ENCODE measurements at regions not wholly inside any gene's neighbourhood (a gene's known extent, or its start where the extent isn't known, plus 50 kb on each side); places are given as distances from the start of the nearest gene placed in this dataset.

DNA sequence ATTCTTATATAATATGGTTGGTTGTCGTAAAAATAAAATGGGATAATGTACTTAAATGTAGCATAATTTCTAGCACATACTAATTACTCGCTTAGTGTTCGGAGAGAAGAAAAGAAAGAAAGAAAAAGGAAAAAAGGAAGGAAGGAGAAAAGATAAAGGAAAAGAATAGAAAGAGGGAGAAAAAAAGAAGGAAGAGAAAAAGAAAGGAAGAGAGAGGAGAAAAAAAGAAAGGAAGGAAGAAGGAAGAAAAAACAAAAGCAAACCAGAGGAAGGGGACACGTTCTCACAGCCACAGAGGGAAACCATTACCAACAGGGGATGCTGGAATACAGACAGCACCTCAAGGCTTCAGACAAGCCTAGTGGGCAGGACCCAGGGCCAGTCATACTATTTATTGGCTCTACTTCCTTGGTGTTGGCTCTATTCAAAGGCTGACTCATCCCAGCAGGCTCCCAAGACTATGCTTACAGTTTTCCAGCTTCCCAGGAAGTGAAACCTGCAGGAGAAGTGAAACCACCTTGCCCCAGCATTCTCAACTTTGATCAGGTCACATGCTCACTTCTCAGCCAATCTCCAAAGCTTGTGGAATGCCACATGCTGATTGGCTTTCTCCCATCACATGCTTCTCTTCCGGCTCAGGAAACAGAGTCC lies 273.5 kb upstream of the IRX5 start:
- no peak for FAIRE-seq
- no peaks in the 10 kb centered on the region for H3K9me3 ChIP-seq
- H3K4me1 ChIP-seq: no peaks in the 10 kb centered on the region
- H3K27me3 ChIP-seq: peaks cover 0 to 8% (median 0%) of the 10 kb centered on the region in 4 donors
- TF ChIP-seq, protein P1, sequence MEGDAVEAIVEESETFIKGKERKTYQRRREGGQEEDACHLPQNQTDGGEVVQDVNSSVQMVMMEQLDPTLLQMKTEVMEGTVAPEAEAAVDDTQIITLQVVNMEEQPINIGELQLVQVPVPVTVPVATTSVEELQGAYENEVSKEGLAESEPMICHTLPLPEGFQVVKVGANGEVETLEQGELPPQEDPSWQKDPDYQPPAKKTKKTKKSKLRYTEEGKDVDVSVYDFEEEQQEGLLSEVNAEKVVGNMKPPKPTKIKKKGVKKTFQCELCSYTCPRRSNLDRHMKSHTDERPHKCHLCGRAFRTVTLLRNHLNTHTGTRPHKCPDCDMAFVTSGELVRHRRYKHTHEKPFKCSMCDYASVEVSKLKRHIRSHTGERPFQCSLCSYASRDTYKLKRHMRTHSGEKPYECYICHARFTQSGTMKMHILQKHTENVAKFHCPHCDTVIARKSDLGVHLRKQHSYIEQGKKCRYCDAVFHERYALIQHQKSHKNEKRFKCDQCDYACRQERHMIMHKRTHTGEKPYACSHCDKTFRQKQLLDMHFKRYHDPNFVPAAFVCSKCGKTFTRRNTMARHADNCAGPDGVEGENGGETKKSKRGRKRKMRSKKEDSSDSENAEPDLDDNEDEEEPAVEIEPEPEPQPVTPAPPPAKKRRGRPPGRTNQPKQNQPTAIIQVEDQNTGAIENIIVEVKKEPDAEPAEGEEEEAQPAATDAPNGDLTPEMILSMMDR (IDR thresholded peaks at IDR 0.05): no peak
- DNase-seq: peak in 3 of 6 donors; percentile 24 to 32 (median 30)
- 85 to 93% methylated on average over 5 of the region's 5 CpGs for WGBS, 2 donors
- ATAC-seq: peak; percentile 77 to 95 (median 94)
- intact Hi-C loops (cut with DNase I): no loop called here
- H3K27ac ChIP-seq: no peak overlapping the region
- no peaks in the 10 kb centered on the region for H3K36me3 ChIP-seq
- H3K4me3 ChIP-seq: no peak overlapping the region

DNA sequence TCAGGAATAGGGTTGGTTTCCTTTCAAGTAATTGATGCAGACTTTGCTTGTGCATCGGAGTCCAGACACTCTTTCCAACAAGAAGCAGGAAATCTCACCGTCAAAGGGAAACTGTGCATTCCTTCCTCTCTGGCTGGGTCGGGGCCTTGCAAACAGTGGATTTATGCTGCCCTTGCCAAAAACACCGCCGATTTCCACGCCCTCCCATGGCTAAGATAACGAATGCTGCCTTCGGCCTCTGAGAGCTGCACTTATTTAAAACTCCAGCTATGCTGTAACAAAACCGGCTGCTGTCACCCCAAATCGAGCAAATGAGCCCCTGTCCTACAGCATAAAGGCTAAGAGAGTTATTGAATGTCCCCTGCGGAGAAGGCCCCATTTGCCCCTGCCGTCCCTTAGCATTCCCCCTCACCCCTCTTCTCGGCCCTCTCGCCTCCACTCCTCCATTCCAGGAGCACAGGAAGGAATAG lies 275.5 kb upstream of the IRX5 start:
- WGBS, 2 donors: 25 to 30% methylated on average over 14 of the region's 14 CpGs
- TF ChIP-seq, protein P1 (IDR thresholded peaks at IDR 0.05): no peak
- no peak overlapping the region for H3K4me3 ChIP-seq
- DNase-seq (peak in 2 of 6 donors; percentile 3 to 12), FAIRE-seq (no peak), ATAC-seq (peak in 3 of 4 donors; percentile 42 to 45 (median 44))
- no peaks in the 10 kb centered on the region for H3K36me3 ChIP-seq
- H3K27ac ChIP-seq: no peak overlapping the region
- peaks cover 0 to 19% (median 0%) of the 10 kb centered on the region in 4 donors for H3K27me3 ChIP-seq
- H3K9me3 ChIP-seq: no peaks in the 10 kb centered on the region
- intact Hi-C loops (cut with DNase I): no loop called here
- no peaks in the 10 kb centered on the region for H3K4me1 ChIP-seq

DNA sequence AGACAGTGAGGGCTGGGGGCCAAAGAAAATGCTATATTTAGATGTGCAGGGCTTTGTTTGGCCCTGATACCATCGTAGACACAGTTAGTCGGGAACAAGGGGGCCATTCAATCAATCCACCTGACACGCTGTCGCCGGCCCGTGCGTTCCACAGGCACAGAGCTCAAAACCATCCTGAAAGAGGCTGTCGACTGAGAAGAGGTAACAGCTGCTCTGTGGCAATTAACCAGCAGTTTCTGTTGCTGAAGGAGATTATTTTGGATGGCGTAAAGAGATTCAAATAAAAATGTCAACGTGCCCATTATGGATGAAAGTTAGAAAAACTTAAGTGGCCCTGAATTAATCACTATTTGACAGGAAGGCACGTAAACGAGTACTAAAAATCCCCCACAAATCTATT lies 276.2 kb upstream of the IRX5 start:
- no peak overlapping the region for H3K4me3 ChIP-seq
- 42 to 43% methylated on average over 12 of the region's 12 CpGs for WGBS, 2 donors
- DNase-seq (no peak), FAIRE-seq (no peak), ATAC-seq (no peak)
- TF ChIP-seq, protein P1 (IDR thresholded peaks at IDR 0.05): no peak
- H3K36me3 ChIP-seq: no peaks in the 10 kb centered on the region
- intact Hi-C loops (cut with DNase I): no loop called here
- peaks cover 0 to 19% (median 0%) of the 10 kb centered on the region in 4 donors for H3K27me3 ChIP-seq
- no peak overlapping the region for H3K27ac ChIP-seq
- H3K4me1 ChIP-seq: no peaks in the 10 kb centered on the region
- H3K9me3 ChIP-seq: no peaks in the 10 kb centered on the region

- intact Hi-C loops (cut with DNase I): no loop called here
- no peak overlapping the region for H3K27ac ChIP-seq
- WGBS, 2 donors: 55 to 61% methylated on average over 6 of the region's 6 CpGs
- peaks cover 0 to 19% (median 0%) of the 10 kb centered on the region in 4 donors for H3K27me3 ChIP-seq
- FAIRE-seq: no peak
- TF ChIP-seq, protein P1 (IDR thresholded peaks at IDR 0.05): no peak
- H3K4me3 ChIP-seq: no peak overlapping the region
- ATAC-seq: no peak
- no peaks in the 10 kb centered on the region for H3K36me3 ChIP-seq
- no peaks in the 10 kb centered on the region for H3K9me3 ChIP-seq
- no peak for DNase-seq
- no peaks in the 10 kb centered on the region for H3K4me1 ChIP-seq
These were observed 278.4 kb upstream of the IRX5 start for GRCh38 chr16:54652201-54652770.
